ENCODE measurements at regions not wholly inside any gene's neighbourhood (a gene's known extent, or its start where the extent isn't known, plus 50 kb on each side); places are given as distances from the start of the nearest gene placed in this dataset.
"Not testable (repeated sequence)": the region's sequence is repeated elsewhere in the genome, so short reads cannot be mapped to it uniquely, and the experiment has no call there.

DNA sequence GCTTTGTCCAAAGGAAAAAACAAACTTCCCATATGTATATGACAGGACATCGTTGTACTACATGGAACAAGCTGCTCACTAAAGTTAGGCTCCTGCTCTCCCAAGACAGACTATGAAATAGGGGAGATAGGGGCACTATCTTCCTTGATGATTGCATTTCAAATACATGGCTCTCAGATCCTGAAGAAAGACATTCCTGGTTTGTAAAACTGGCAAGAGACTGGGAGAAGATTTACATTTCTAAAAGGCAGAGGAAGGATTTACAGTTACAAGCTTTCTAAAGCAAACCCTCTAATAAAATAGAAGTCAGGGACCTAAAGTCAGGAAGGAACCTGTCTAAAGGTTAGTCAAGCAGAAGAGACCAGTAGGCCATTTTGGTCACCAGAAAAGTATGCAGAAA lies 103.7 kb downstream of the SLC17A6 start:
- no peaks in the 10 kb centered on the region for H3K9me3 ChIP-seq (ENCODE audit: control insufficient read depth, low read length)
- no peak overlapping the region for H3K27ac ChIP-seq (ENCODE audit: low read length)
- intact Hi-C loops (cut with DNase I) = no loop called here
- DNase-seq (no peak), ATAC-seq (no peak)
- no peaks in the 10 kb centered on the region for H3K4me1 ChIP-seq (ENCODE audit: control insufficient read depth, insufficient read depth, low read length)
- 7% methylated on average over 1 of the region's 1 CpG for WGBS
- no peak overlapping the region for H3K4me3 ChIP-seq (ENCODE audit: low read length)
- H3K27me3 ChIP-seq (ENCODE audit: control insufficient read depth, insufficient read depth) = no peaks in the 10 kb centered on the region

- ATAC-seq; intact Hi-C loops (cut with DNase I); H3K9me3 ChIP-seq (ENCODE audit: control insufficient read depth, low read length); H3K4me1 ChIP-seq (ENCODE audit: control insufficient read depth, insufficient read depth, low read length); H3K4me3 ChIP-seq (ENCODE audit: low read length); DNase-seq; H3K27me3 ChIP-seq (ENCODE audit: control insufficient read depth, insufficient read depth); H3K27ac ChIP-seq (ENCODE audit: low read length): not testable (repeated sequence)
- 96% methylated on average over 7 of the region's 7 CpGs for WGBS
These were observed 97.4 kb downstream of the SLC17A6 start for GRCh38 chr11:22435582-22435981.

GRCh38 chr11:22433517-22433916 lies 95.3 kb downstream of the SLC17A6 start:
- Histone ChIP-seq H3K4me3 (ENCODE audit: low read length) (no peak overlapping the region), H3K9me3 (ENCODE audit: control insufficient read depth, low read length) (no peaks in the 10 kb centered on the region), H3K27me3 (ENCODE audit: control insufficient read depth, insufficient read depth) (no peaks in the 10 kb centered on the region), H3K4me1 (ENCODE audit: control insufficient read depth, insufficient read depth, low read length) (peaks cover 2% of the 10 kb centered on the region), H3K27ac (ENCODE audit: low read length) (no peak overlapping the region)
- DNase-seq (no peak), ATAC-seq (no peak)
- intact Hi-C loops (cut with DNase I) = no loop called here
- 86% methylated on average over 5 of the region's 5 CpGs for WGBS

GRCh38 chr11:22433094-22433455 lies 94.9 kb downstream of the SLC17A6 start:
- whole genome bisulfite sequencing = 13% methylated on average over 5 of the region's 5 CpGs
- H3K27ac ChIP-seq (ENCODE audit: low read length) = no peak overlapping the region

GRCh38 chr11:22432291-22433093 lies 94.3 kb downstream of the SLC17A6 start:
- H3K27me3 ChIP-seq (ENCODE audit: control insufficient read depth, insufficient read depth) = no peaks in the 10 kb centered on the region
- H3K4me1 ChIP-seq (ENCODE audit: control insufficient read depth, insufficient read depth, low read length) = peaks cover 2% of the 10 kb centered on the region
- no peaks in the 10 kb centered on the region for H3K9me3 ChIP-seq (ENCODE audit: control insufficient read depth, low read length)
- ATAC-seq (peak; percentile 73 to 86), DNase-seq (peak; percentile 51 to 80 (median 79))
- peak overlapping the region; percentile 63 for H3K4me3 ChIP-seq (ENCODE audit: low read length)
- intact Hi-C loops (cut with DNase I) = no loop called here
- 2% methylated on average over 40 of the region's 40 CpGs for WGBS
- no peak overlapping the region for H3K27ac ChIP-seq (ENCODE audit: low read length)

More at GRCh38 chr11:22433094-22433455, 94.9 kb downstream of the SLC17A6 start:
- ATAC-seq = peak; percentile 23 to 28
- Histone ChIP-seq H3K4me3 (ENCODE audit: low read length) (peak overlapping the region; percentile 63), H3K4me1 (ENCODE audit: control insufficient read depth, insufficient read depth, low read length) (peaks cover 2% of the 10 kb centered on the region), H3K9me3 (ENCODE audit: control insufficient read depth, low read length) (no peaks in the 10 kb centered on the region), H3K27me3 (ENCODE audit: control insufficient read depth, insufficient read depth) (no peaks in the 10 kb centered on the region)
- intact Hi-C loops (cut with DNase I) = no loop called here
- no peak for DNase-seq

DNA sequence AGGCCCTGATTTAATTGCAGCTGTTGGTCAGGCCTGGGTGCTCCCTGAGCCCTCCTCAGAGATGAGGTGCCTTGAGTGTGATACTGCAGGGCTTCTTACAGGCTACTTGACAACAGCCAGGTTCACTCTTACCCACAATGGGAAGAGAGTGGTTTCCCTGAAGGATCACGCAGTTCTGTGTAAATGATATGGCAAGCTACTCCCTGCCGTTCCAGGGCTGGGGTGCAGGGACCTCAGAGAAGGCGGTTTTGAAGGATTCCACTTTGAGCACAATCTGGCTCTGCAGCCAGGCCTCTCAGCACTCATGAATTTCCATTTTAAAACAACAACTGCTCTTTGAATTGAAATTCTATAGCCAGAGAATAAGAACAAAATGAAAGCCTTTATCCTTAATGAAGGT lies 92.9 kb downstream of the SLC17A6 start:
- Histone ChIP-seq H3K27ac (ENCODE audit: low read length) (no peak overlapping the region), H3K9me3 (ENCODE audit: control insufficient read depth, low read length) (no peaks in the 10 kb centered on the region), H3K4me1 (ENCODE audit: control insufficient read depth, insufficient read depth, low read length) (peaks cover 2% of the 10 kb centered on the region), H3K4me3 (ENCODE audit: low read length) (no peak overlapping the region), H3K27me3 (ENCODE audit: control insufficient read depth, insufficient read depth) (no peaks in the 10 kb centered on the region)
- intact Hi-C loops (cut with DNase I) = no loop called here
- peak in 1 of 3 donors; percentile 3 for DNase-seq
- 81% methylated on average over 3 of the region's 3 CpGs for WGBS
- ATAC-seq = no peak

DNA sequence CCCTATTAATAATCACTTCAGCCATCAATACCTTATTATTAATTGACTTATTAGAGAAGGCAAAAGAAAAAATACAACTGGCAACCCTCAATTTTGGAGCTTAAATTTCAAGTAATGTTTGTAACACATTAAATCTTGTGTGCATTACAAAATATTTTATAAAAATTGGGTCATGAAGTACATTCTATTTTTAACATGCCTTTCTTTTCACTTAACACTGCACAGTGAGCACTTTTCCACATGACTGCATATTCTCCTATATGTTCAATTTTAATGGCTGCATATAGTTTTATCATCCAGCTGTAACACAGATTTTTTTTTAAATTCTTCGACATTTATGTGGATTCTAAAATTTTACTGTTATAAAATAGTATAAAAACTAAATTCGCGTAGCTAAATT lies 92.5 kb downstream of the SLC17A6 start:
- intact Hi-C loops (cut with DNase I) = no loop called here
- Histone ChIP-seq H3K4me3 (ENCODE audit: low read length) (no peak overlapping the region), H3K9me3 (ENCODE audit: control insufficient read depth, low read length) (no peaks in the 10 kb centered on the region), H3K27me3 (ENCODE audit: control insufficient read depth, insufficient read depth) (no peaks in the 10 kb centered on the region), H3K27ac (ENCODE audit: low read length) (no peak overlapping the region), H3K4me1 (ENCODE audit: control insufficient read depth, insufficient read depth, low read length) (peaks cover 2% of the 10 kb centered on the region)
- ATAC-seq = no peak
- no peak for DNase-seq
- 94% methylated on average over 3 of the region's 3 CpGs for WGBS

DNA sequence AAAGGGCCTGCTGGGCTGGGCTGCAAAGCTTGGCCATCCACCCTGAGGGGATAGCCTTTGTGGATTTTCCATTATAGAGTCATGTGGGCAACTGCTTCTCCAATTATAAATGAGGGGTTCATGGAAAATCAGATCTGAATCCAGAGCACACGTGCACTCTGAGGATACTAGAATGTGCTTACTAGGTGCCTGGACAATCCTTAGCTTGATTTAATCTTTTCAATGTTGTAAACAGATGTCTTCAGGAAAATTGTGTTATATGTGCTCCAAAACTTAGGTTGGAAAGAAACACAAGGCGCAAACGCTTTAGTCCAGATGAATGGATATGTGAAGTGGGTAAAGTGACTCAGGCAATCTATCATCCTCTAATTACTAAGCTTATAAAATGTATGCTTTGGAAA lies 92.0 kb downstream of the SLC17A6 start:
- Histone ChIP-seq H3K4me1 (ENCODE audit: control insufficient read depth, insufficient read depth, low read length) (peaks cover 2% of the 10 kb centered on the region), H3K4me3 (ENCODE audit: low read length) (no peak overlapping the region), H3K27me3 (ENCODE audit: control insufficient read depth, insufficient read depth) (no peaks in the 10 kb centered on the region), H3K9me3 (ENCODE audit: control insufficient read depth, low read length) (no peaks in the 10 kb centered on the region), H3K27ac (ENCODE audit: low read length) (no peak overlapping the region)
- DNase-seq (no peak), ATAC-seq (no peak)
- intact Hi-C loops (cut with DNase I) = no loop called here
- WGBS = 84% methylated on average over 3 of the region's 3 CpGs

Measured in right cardiac atrium (tissue), 5 donors.